ENCODE measurements at regions not wholly inside any gene's neighbourhood (a gene's known extent, or its start where the extent isn't known, plus 50 kb on each side); places are given as distances from the start of the nearest gene placed in this dataset.

DNA sequence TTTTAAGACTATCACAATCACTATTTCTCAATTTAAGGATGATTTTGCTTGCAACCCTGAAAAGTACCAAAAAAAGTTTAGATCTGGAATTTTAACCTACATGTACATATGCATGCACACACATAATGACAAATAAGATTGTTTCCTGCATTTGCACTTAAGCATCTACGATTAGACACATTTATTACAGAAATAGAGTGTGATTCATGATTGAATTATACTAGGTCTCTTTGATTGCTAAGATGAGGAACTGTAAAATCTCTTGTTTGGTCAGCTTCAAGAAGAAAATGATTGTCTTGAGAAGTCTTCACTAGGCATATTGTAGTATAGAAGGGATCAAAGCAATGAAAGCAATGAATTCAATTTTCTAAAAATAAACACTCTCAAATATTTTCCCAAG, 185.9 kb upstream of the AGR3 start:
- H3K4me1 Mint-ChIP-seq (ENCODE audit: low read depth, unreplicated experiment) = peaks cover 7% of the 10 kb centered on the region
- Histone ChIP-seq H3K4me3 (ENCODE audit: low read depth, low read length) (no peak overlapping the region), H3K36me3 (ENCODE audit: control insufficient read depth, insufficient read depth, low read length) (no peaks in the 10 kb centered on the region), H3K4me1 (no peaks in the 10 kb centered on the region), H3K27me3 (replicated peaks; ENCODE audit: control insufficient read depth, insufficient read depth, low read length) (no peaks in the 10 kb centered on the region), H3K9me3 (no peaks in the 10 kb centered on the region)
- no peak overlapping the region for H3K4me3 Mint-ChIP-seq (ENCODE audit: unreplicated experiment)
- TF ChIP-seq, protein P1, sequence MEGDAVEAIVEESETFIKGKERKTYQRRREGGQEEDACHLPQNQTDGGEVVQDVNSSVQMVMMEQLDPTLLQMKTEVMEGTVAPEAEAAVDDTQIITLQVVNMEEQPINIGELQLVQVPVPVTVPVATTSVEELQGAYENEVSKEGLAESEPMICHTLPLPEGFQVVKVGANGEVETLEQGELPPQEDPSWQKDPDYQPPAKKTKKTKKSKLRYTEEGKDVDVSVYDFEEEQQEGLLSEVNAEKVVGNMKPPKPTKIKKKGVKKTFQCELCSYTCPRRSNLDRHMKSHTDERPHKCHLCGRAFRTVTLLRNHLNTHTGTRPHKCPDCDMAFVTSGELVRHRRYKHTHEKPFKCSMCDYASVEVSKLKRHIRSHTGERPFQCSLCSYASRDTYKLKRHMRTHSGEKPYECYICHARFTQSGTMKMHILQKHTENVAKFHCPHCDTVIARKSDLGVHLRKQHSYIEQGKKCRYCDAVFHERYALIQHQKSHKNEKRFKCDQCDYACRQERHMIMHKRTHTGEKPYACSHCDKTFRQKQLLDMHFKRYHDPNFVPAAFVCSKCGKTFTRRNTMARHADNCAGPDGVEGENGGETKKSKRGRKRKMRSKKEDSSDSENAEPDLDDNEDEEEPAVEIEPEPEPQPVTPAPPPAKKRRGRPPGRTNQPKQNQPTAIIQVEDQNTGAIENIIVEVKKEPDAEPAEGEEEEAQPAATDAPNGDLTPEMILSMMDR (IDR thresholded peaks at IDR 0.05; ENCODE audit: insufficient read depth in 1 of 2, low read depth in 1 of 2, low read length in 1 of 2, severe bottlenecking in 1 of 2, unreplicated experiment in 1 of 2) = no peak
- BruUV-seq (replicated peaks) = no TSS peak
- no peak for DNase-seq
- H3K36me3 Mint-ChIP-seq (ENCODE audit: insufficient read depth, unreplicated experiment) = no peaks in the 10 kb centered on the region
- H3K27ac Mint-ChIP-seq (ENCODE audit: unreplicated experiment) = no peak overlapping the region
- H3K27me3 Mint-ChIP-seq (ENCODE audit: insufficient read depth, unreplicated experiment) = no peaks in the 10 kb centered on the region
- CTCF ChIA-PET = no interaction called here
- POLR2A ChIA-PET = no interaction called here
- no peaks in the 10 kb centered on the region for H3K9me3 Mint-ChIP-seq (ENCODE audit: unreplicated experiment)
- intact Hi-C loops (cut with micrococcal nuclease; ENCODE audit: unreplicated experiment) = no loop called here

DNA sequence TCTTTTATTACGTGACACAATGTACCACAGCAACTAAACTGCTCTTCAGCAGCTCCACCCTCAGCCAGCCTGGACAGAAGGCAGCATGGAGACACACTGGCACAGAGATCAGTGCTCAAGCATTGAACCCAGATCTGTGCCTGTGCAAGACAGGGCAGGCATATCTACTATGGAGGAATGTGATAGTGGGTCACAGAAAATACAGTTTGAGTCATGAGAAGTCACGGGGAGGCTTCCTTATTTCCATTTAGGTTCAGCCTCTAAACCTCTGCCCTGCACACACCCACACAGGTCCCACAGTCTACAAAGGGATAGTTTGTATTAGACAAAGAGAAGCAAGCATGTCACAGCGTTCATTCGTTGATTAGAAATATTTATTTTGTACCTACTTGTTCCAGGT, 187.4 kb upstream of the AGR3 start:
- POLR2A ChIA-PET = no interaction called here
- no peaks in the 10 kb centered on the region for H3K27me3 Mint-ChIP-seq (ENCODE audit: insufficient read depth, unreplicated experiment)
- H3K4me3 Mint-ChIP-seq (ENCODE audit: unreplicated experiment) = no peak overlapping the region
- H3K27ac Mint-ChIP-seq (ENCODE audit: unreplicated experiment) = no peak overlapping the region
- Histone ChIP-seq H3K9me3 (no peaks in the 10 kb centered on the region), H3K36me3 (ENCODE audit: control insufficient read depth, insufficient read depth, low read length) (no peaks in the 10 kb centered on the region), H3K27me3 (replicated peaks; ENCODE audit: control insufficient read depth, insufficient read depth, low read length) (no peaks in the 10 kb centered on the region), H3K4me1 (no peaks in the 10 kb centered on the region), H3K4me3 (ENCODE audit: low read depth, low read length) (no peak overlapping the region)
- CTCF ChIA-PET = no interaction called here
- no peaks in the 10 kb centered on the region for H3K36me3 Mint-ChIP-seq (ENCODE audit: insufficient read depth, unreplicated experiment)
- intact Hi-C loops (cut with micrococcal nuclease; ENCODE audit: unreplicated experiment) = no loop called here
- no TSS peak for BruUV-seq (replicated peaks)
- no peaks in the 10 kb centered on the region for H3K9me3 Mint-ChIP-seq (ENCODE audit: unreplicated experiment)
- TF ChIP-seq, protein P1 (IDR thresholded peaks at IDR 0.05; ENCODE audit: insufficient read depth in 1 of 2, low read depth in 1 of 2, low read length in 1 of 2, severe bottlenecking in 1 of 2, unreplicated experiment in 1 of 2) = no peak
- peaks cover 7% of the 10 kb centered on the region for H3K4me1 Mint-ChIP-seq (ENCODE audit: low read depth, unreplicated experiment)
- no peak for DNase-seq

DNA sequence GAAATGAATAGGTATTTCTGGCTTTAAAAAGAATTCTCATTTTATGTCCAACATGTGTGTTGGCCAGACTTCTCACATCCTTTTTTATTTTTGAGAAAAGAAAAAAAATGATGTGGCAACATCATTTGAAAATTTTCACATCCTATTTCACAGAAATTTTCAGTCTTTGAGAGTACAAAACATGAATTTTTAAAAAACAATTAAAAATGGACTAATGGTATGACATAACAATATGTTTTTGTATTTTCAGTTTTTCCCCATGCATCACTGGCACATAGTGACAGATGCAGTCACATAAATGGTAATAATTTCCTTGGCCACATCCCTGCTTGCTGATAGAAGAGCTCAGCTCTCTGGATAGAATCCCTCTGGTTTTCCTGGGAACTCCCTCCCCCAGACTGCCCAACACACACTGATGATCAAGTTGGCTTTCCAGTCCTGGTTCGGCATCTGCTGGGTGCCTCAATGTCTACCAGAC, 188.5 kb upstream of the AGR3 start:
- TF ChIP-seq, protein P1 (IDR thresholded peaks at IDR 0.05; ENCODE audit: insufficient read depth in 1 of 2, low read depth in 1 of 2, low read length in 1 of 2, severe bottlenecking in 1 of 2, unreplicated experiment in 1 of 2) = no peak
- no peaks in the 10 kb centered on the region for H3K36me3 Mint-ChIP-seq (ENCODE audit: insufficient read depth, unreplicated experiment)
- BruUV-seq (replicated peaks) = no TSS peak
- no peaks in the 10 kb centered on the region for H3K27me3 ChIP-seq (replicated peaks; ENCODE audit: control insufficient read depth, insufficient read depth, low read length)
- DNase-seq = no peak
- H3K36me3 ChIP-seq (ENCODE audit: control insufficient read depth, insufficient read depth, low read length) = no peaks in the 10 kb centered on the region
- H3K9me3 Mint-ChIP-seq (ENCODE audit: unreplicated experiment) = no peaks in the 10 kb centered on the region
- intact Hi-C loops (cut with micrococcal nuclease; ENCODE audit: unreplicated experiment) = no loop called here
- H3K27me3 Mint-ChIP-seq (ENCODE audit: insufficient read depth, unreplicated experiment) = no peaks in the 10 kb centered on the region
- ChIA-PET POLR2A (no interaction called here), CTCF (no interaction called here)
- no peak overlapping the region for H3K4me3 Mint-ChIP-seq (ENCODE audit: unreplicated experiment)
- H3K27ac Mint-ChIP-seq (ENCODE audit: unreplicated experiment) = no peak overlapping the region
- H3K9me3 ChIP-seq = no peaks in the 10 kb centered on the region
- H3K4me1 Mint-ChIP-seq (ENCODE audit: low read depth, unreplicated experiment) = peaks cover 7% of the 10 kb centered on the region
- no peaks in the 10 kb centered on the region for H3K4me1 ChIP-seq
- no peak overlapping the region for H3K4me3 ChIP-seq (ENCODE audit: low read depth, low read length)
